ENCODE measurements at regions not wholly inside any gene's neighbourhood (a gene's known extent, or its start where the extent isn't known, plus 50 kb on each side); places are given as distances from the start of the nearest gene placed in this dataset.

DNA sequence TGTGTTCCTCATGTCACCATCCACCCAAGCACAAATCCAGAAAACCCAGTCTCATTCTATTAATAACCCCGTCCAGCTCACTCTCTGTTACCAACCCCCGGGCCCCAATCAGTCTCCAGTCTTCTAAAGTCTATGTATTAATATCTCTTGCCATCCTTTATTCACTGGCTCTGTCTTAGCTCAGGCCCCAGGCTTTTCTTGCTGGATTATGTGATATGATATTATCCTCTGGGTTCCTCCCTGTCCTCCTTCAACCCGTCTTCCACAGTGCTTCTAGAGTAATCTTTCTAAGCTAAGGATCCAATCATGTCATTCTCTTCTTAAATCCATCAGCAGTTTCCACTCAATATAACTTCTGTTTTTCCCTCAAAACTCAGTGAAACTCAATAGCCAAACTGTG, 240.5 kb upstream of the OSR1 start:
- no peak for TF ChIP-seq CTCF (IDR thresholded peaks at IDR 0.05; ENCODE audit: low read depth, low read length)
- no peak overlapping the region for H3K4me3 ChIP-seq (ENCODE audit: low read depth, low read length)

DNA sequence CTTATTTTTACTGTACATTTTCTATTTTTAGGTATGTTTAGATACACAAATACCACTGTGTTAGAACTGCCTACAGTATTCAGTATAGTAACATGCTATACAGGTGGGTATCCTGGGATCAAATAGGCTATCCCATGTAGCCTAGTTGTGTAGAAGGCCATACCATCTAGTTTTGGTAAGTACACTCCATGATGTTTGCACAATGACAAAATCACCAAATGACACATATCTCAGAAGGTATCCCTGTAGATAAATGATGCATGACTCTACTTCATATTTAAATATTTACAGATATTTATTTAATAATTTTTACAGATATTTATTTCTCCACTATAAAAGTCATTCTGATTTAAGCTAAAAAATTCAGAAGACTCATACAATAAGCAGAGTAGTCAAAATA, 233.8 kb upstream of the OSR1 start:
- no peak for TF ChIP-seq CTCF (IDR thresholded peaks at IDR 0.05; ENCODE audit: low read depth, low read length)
- H3K4me3 ChIP-seq (ENCODE audit: low read depth, low read length): no peak overlapping the region

GRCh38 chr2:19589791-19590190, 231.4 kb upstream of the OSR1 start:
- no peak for TF ChIP-seq CTCF (IDR thresholded peaks at IDR 0.05; ENCODE audit: low read depth, low read length)
- no peak overlapping the region for H3K4me3 ChIP-seq (ENCODE audit: low read depth, low read length)

GRCh38 chr2:19580830-19581229, 222.4 kb upstream of the OSR1 start:
- no peak overlapping the region for H3K4me3 ChIP-seq (ENCODE audit: low read depth, low read length)
- no peak for TF ChIP-seq CTCF (IDR thresholded peaks at IDR 0.05; ENCODE audit: low read depth, low read length)

DNA sequence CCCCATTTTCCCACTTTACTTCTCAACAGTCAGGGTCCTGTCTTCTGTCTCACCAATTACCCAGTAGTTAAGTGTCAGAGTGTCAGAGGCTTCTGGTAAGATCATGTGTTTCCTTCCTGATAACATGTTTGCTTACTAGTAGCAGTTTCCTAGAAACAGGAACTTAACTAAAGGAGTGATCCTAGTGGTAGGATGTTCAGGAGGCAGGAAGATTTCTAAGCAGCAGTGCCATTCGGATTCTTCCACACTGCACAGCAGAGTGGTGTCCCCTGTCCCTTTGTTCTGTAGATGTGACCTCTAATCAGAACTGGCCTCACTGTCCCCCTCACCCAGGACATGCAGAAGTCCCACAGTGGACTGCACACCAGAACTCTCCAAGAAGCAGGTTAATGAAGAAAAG, 221.8 kb upstream of the OSR1 start:
- no peak overlapping the region for H3K4me3 ChIP-seq (ENCODE audit: low read depth, low read length)
- no peak for TF ChIP-seq CTCF (IDR thresholded peaks at IDR 0.05; ENCODE audit: low read depth, low read length)

GRCh38 chr2:19579461-19579860, 221.0 kb upstream of the OSR1 start:
- no peak for TF ChIP-seq CTCF (IDR thresholded peaks at IDR 0.05; ENCODE audit: low read depth, low read length)
- no peak overlapping the region for H3K4me3 ChIP-seq (ENCODE audit: low read depth, low read length)

- no peak for TF ChIP-seq CTCF (IDR thresholded peaks at IDR 0.05; ENCODE audit: low read depth, low read length)
- H3K4me3 ChIP-seq (ENCODE audit: low read depth, low read length): no peak overlapping the region
Measured at GRCh38 chr2:19577723-19578122, 219.3 kb upstream of the OSR1 start.

All from WI38 (cell line).